GM12864 (cell line): ENCODE measurements at regions not wholly inside any gene's neighbourhood (a gene's known extent, or its start where the extent isn't known, plus 50 kb on each side); places are given as distances from the start of the nearest gene placed in this dataset.

ENCODE experiments used
- DNase-seq: peaks from one replicate; pipeline ENCODE4 v3.0.0-alpha.2; 2011; ENCODE audit warnings: low read depth
- H3K4me3 ChIP-seq: 2 replicates; pipeline ENCODE4 v1.5.1; 2011; ENCODE audit warnings: mild to moderate bottlenecking, low read depth, low read length, control low read depth
- CTCF ChIP-seq: IDR thresholded peaks from 2 replicates; pipeline ENCODE4 v1.5.1; 2011; ENCODE audit warnings: low read depth, mild to moderate bottlenecking, moderate library complexity, low read length, control low read depth, inconsistent platforms; ENCODE audit errors: missing control alignments

- no peak for DNase-seq
- H3K4me3 ChIP-seq, result no peak overlapping the region
- TF ChIP-seq CTCF, result no peak
Observed at GRCh38 chr9:91065231-91066041, 263.8 kb downstream of the SYK start.

- no peak for DNase-seq
- no peak overlapping the region for H3K4me3 ChIP-seq
- TF ChIP-seq CTCF, result no peak
Observed at GRCh38 chr9:91066042-91066415, 264.4 kb downstream of the SYK start.

GRCh38 chr9:91066856-91067255 is 265.2 kb downstream of the SYK start:
- H3K4me3 ChIP-seq, result no peak overlapping the region
- DNase-seq, result no peak
- no peak for TF ChIP-seq CTCF

GRCh38 chr9:91067306-91067860 is 265.8 kb downstream of the SYK start:
- H3K4me3 ChIP-seq, result no peak overlapping the region
- TF ChIP-seq CTCF, result no peak
- DNase-seq, result no peak

GRCh38 chr9:91071184-91071990 is 269.8 kb downstream of the SYK start:
- no peak overlapping the region for H3K4me3 ChIP-seq
- no peak for DNase-seq

More at GRCh38 chr9:91071184-91071990, 269.8 kb downstream of the SYK start:
- no peak for TF ChIP-seq CTCF
